ENCODE measurements at regions not wholly inside any gene's neighbourhood (a gene's known extent, or its start where the extent isn't known, plus 50 kb on each side); places are given as distances from the start of the nearest gene placed in this dataset.

DNA sequence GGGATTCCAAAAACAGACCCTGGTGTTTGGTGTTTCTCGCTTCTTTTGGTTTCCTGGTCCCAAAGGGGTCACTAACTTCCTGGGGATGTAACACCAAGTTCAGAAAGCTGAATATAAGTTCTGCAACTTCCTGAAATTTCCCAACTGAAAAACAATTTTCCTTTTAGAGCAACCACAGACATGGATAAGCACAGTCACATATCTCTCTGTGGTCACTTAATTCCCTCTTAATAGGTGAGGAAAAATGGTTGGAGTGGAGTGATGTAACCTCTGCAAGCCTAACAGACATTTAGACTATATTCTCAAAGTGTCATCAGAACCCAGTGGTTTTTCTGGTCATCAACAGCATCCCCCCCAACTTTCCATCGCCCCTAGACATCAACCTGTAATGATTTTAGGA, 135.3 kb downstream of the PRELID2 start:
- Histone ChIP-seq H3K4me2 (ENCODE audit: low read depth, low read length) (no peak overlapping the region), H3K18ac (ENCODE audit: low read depth, low read length) (no peak overlapping the region), H3K36me3 (ENCODE audit: control insufficient read depth, insufficient read depth, low read length) (no peaks in the 10 kb centered on the region), H2BK120ac (ENCODE audit: low read depth, low read length) (no peak overlapping the region), H2AK5ac (ENCODE audit: low read depth, low read length) (no peak overlapping the region), H2BK15ac (ENCODE audit: low read depth, low read length) (no peak overlapping the region), H3K27ac (ENCODE audit: insufficient read depth, low read length) (no peak overlapping the region), H3K27me3 (ENCODE audit: control insufficient read depth, insufficient read depth, low read length) (no peaks in the 10 kb centered on the region), H3K4ac (ENCODE audit: low read depth, low read length) (no peak overlapping the region), H4K5ac (ENCODE audit: low read depth, low read length) (no peak overlapping the region), H3K14ac (replicated peaks; ENCODE audit: low read depth, low read length) (no peak overlapping the region), H3K9me1 (ENCODE audit: insufficient read depth, low read length) (no peaks in the 10 kb centered on the region), H3K79me1 (ENCODE audit: low read depth in 1 of 2, low read length in 2 of 2) (no peaks in the 10 kb centered on the region), H3K56ac (ENCODE audit: extremely low read depth, insufficient read depth, low read length) (no peak overlapping the region), H2AK9ac (replicated peaks; ENCODE audit: low read depth, low read length, poor library complexity) (no peak overlapping the region), H3K23ac (ENCODE audit: low read depth, low read length) (no peak overlapping the region), H3K9ac (ENCODE audit: low read depth, low read length) (no peak overlapping the region), H4K91ac (ENCODE audit: insufficient read depth, low read depth, low read length) (no peak overlapping the region), H2BK5ac (ENCODE audit: low read depth, low read length, poor library complexity, severe bottlenecking) (no peak overlapping the region), H2BK20ac (ENCODE audit: low read depth, low read length) (no peak overlapping the region), H2AFZ (replicated peaks; ENCODE audit: low read length, poor library complexity) (no peak overlapping the region), H3K9me3 (ENCODE audit: control insufficient read depth, insufficient read depth, low read length) (no peaks in the 10 kb centered on the region), H3K4me3 (ENCODE audit: insufficient read depth, low read depth, low read length) (no peak overlapping the region), H4K8ac (ENCODE audit: low read depth in 2 of 2, low read length in 2 of 2) (no peak overlapping the region), H3K4me1 (ENCODE audit: control insufficient read depth, insufficient read depth, low read length) (no peaks in the 10 kb centered on the region), H4K20me1 (ENCODE audit: insufficient read depth, low read length) (no peaks in the 10 kb centered on the region)
- ChIA-PET CTCF (no interaction called here), POLR2A (ENCODE audit: unreplicated experiment) (no interaction called here)
- WGBS, 2 experiments (ENCODE audit: extremely low coverage in 2 of 2, insufficient read length in 1 of 2): no CpG with 5 or more reads among the region's 2 CpGs
- intact Hi-C loops (cut with micrococcal nuclease) (loop anchor here (5.0 kb wide), 2 partner anchors 127 to 347 kb away; no protein-coding TSS in a partner anchor), in situ Hi-C loops (cut with MboI; ENCODE audit: low sequenced_read_pairs) (loop anchor here (25.0 kb wide), 1 partner anchor 1488 kb away; no protein-coding TSS in a partner anchor), dilution Hi-C loops (cut with HindIII; ENCODE audit: low sequenced_read_pairs, unreplicated experiment) (no loop called here)
- TF ChIP-seq NFE2L2 (IDR thresholded peaks at IDR 0.05; ENCODE audit: low read depth, low read length) (no peak), SMC3 (IDR thresholded peaks at IDR 0.05; ENCODE audit: low read depth, low read length) (no peak), POLR2A (IDR thresholded peaks at IDR 0.05; ENCODE audit: low read depth, low read length) (no peak), CHD1 (IDR thresholded peaks at IDR 0.05; ENCODE audit: low read depth, low read length) (no peak)
- TF ChIP-seq, protein P1, sequence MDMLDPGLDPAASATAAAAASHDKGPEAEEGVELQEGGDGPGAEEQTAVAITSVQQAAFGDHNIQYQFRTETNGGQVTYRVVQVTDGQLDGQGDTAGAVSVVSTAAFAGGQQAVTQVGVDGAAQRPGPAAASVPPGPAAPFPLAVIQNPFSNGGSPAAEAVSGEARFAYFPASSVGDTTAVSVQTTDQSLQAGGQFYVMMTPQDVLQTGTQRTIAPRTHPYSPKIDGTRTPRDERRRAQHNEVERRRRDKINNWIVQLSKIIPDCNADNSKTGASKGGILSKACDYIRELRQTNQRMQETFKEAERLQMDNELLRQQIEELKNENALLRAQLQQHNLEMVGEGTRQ (IDR thresholded peaks at IDR 0.05; ENCODE audit: low read depth, low read length): no peak
- BruUV-seq (replicated peaks): no TSS peak
- ATAC-seq (ENCODE audit: low read depth) (no peak), DNase-seq (no peak)

Measured in IMR-90 (cell line).